A549 (cell line): ENCODE measurements at regions not wholly inside any gene's neighbourhood (a gene's known extent, or its start where the extent isn't known, plus 50 kb on each side); places are given as distances from the start of the nearest gene placed in this dataset.
"Not testable (repeated sequence)": the region's sequence is repeated elsewhere in the genome, so short reads cannot be mapped to it uniquely, and the experiment has no call there.

Source experiments
- ATAC-seq, 2 experiments: fragments of 200-7000 bp in 1 of 2; fragments of >200 bp in 1 of 2; cut with Nextera tagmentation in 1 of 2; cut with Tn5 transposase in 1 of 2; 3 replicates each; pipeline versions ENCODE4 v1.8.0 to v1.9.1; 2018 to 2020; ENCODE audit warnings: mild to moderate bottlenecking in 1 of 2, moderate library complexity in 1 of 2
- CTCF ChIA-PET: fragments of 300-600 bp; sonication (Branson Sonifier 250); formaldehyde crosslinking; extraction: SDS; loops from one replicate; lab custom pipeline; 2021; ENCODE audit warnings: antibody characterized with exemption, inconsistent platforms; lab: Yijun Ruan, JAX
- POLR2A ChIA-PET: fragments of 350-600 bp; formaldehyde crosslinking; extraction: SDS; loops from one replicate; lab custom pipeline; 2021; ENCODE audit warnings: antibody characterized with exemption, inconsistent platforms; lab: Yijun Ruan, JAX
- DNase-seq, 2 experiments: peaks; one replicate each; pipeline versions ENCODE4 v3.0.0 to v3.0.0-alpha.2; 2011 to 2016; ENCODE audit warnings: low read depth in 1 of 2, low spot score in 1 of 2
- FAIRE-seq: peaks from 2 replicates; lab custom pipeline; 2011; peaks lifted over from hg19 to GRCh38; lab: Jason Lieb, UNC
- H3K27ac ChIP-seq, 2 experiments: fragments of >200 bp; sonication (Bioruptor Twin); formaldehyde crosslinking; 3 replicates each; pipeline ENCODE4 v1.5.1; 2016 to 2017
- H3K4me1 ChIP-seq: fragments of >200 bp; sonication (Bioruptor Twin); formaldehyde crosslinking; 3 replicates; pipeline ENCODE4 v1.6.1; 2016
- H3K4me2 ChIP-seq: fragments of >200 bp; sonication (Bioruptor Twin); formaldehyde crosslinking; 3 replicates; pipeline ENCODE4 v1.6.1; 2016
- H3K4me3 ChIP-seq: fragments of >200 bp; sonication (Bioruptor Twin); formaldehyde crosslinking; 3 replicates; pipeline ENCODE4 v1.5.1; 2016
- H3K9me3 ChIP-seq: fragments of >200 bp; sonication (Bioruptor Twin); formaldehyde crosslinking; 3 replicates; pipeline ENCODE4 v1.6.1; 2016
- BHLHE40 ChIP-seq: IDR thresholded peaks from 2 replicates; pipeline ENCODE4 v1.6.1; 2012; ENCODE audit warnings: low read depth, low read length, inconsistent platforms
- CEBPB ChIP-seq, 2 experiments: fragments of >200 bp in 1 of 2; sonication (Bioruptor Twin) in 1 of 2; formaldehyde crosslinking in 1 of 2; IDR thresholded peaks; 2 replicates each; pipeline ENCODE4 v1.6.1; 2012 to 2016
- EHMT2 ChIP-seq: fragments of 200-600 bp; sonication (generic); IDR thresholded peaks from 2 replicates; pipeline ENCODE4 v1.6.1; 2016; ENCODE audit warnings: antibody characterized with exemption, low read depth, mild to moderate bottlenecking, moderate library complexity
- FOSB ChIP-seq: fragments of 250-450 bp; sonication (Bioruptor Pico); IDR thresholded peaks from 2 replicates; pipeline ENCODE4 v1.5.0; 2020; ENCODE audit warnings: mild to moderate bottlenecking, moderate library complexity
- FOSL2 ChIP-seq, 2 experiments: fragments of 450-650 bp in 1 of 2; fragments of >200 bp in 1 of 2; sonication (Bioruptor Twin) in 1 of 2; formaldehyde crosslinking; IDR thresholded peaks; 2 replicates each; pipeline versions ENCODE4 v1.5.0 to v1.6.1; 2016 to 2020; ENCODE audit warnings: mild to moderate bottlenecking in 1 of 2, moderate library complexity in 1 of 2
- FOXS1 ChIP-seq: fragments of 250-450 bp; sonication (Bioruptor Pico); IDR thresholded peaks from 2 replicates; pipeline ENCODE4 v1.5.0; 2020; ENCODE audit warnings: mild to moderate bottlenecking, moderate library complexity
- HOXA7 ChIP-seq: fragments of 250-450 bp; sonication (Bioruptor Pico); IDR thresholded peaks from 2 replicates; pipeline ENCODE4 v1.5.0; 2020; ENCODE audit warnings: mild to moderate bottlenecking, moderate library complexity
- HOXB5 ChIP-seq: fragments of 250-450 bp; sonication (Bioruptor Pico); IDR thresholded peaks from 2 replicates; pipeline ENCODE4 v1.5.0; 2020; ENCODE audit warnings: mild to moderate bottlenecking, moderate library complexity
- KDM1A ChIP-seq: fragments of 200-600 bp; sonication (generic); IDR thresholded peaks from 2 replicates; pipeline ENCODE4 v1.6.1; 2016; ENCODE audit warnings: low read depth, mild to moderate bottlenecking
- MYC ChIP-seq: IDR thresholded peaks from 2 replicates; pipeline ENCODE4 v1.6.1; 2012; ENCODE audit warnings: mild to moderate bottlenecking, inconsistent platforms, low read length, improper control_type of control experiment, borderline replicate concordance
- NPAS2 ChIP-seq: fragments of 250-450 bp; sonication (Bioruptor Pico); IDR thresholded peaks from 2 replicates; pipeline ENCODE4 v1.8.0; 2022; ENCODE audit warnings: mild to moderate bottlenecking, moderate library complexity, borderline replicate concordance
- NR3C1 ChIP-seq: fragments of >200 bp; sonication (Bioruptor Twin); formaldehyde crosslinking; IDR thresholded peaks from 3 replicates; pipeline ENCODE4 v1.6.1; 2017
- RAD21 ChIP-seq, 2 experiments: fragments of >200 bp in 1 of 2; sonication (Bioruptor Twin) in 1 of 2; formaldehyde crosslinking in 1 of 2; IDR thresholded peaks in 1 of 2; conservative IDR thresholded peaks in 1 of 2; 2 replicates in 1 of 2; 3 replicates in 1 of 2; pipeline ENCODE4 v1.6.1; 2012 to 2018; ENCODE audit warnings: inconsistent platforms in 1 of 2
- REST ChIP-seq: fragments of 200-600 bp; sonication (generic); IDR thresholded peaks from 2 replicates; pipeline ENCODE4 v1.6.1; 2016; ENCODE audit warnings: antibody characterized with exemption, mild to moderate bottlenecking, moderate library complexity
- SMC3 ChIP-seq: fragments of >200 bp; sonication (Bioruptor Twin); formaldehyde crosslinking; IDR thresholded peaks from 3 replicates; pipeline ENCODE4 v1.6.1; 2018; ENCODE audit warnings: inconsistent platforms
- TFCP2L1 ChIP-seq: fragments of 250-450 bp; sonication (Bioruptor Pico); IDR thresholded peaks from 2 replicates; pipeline ENCODE4 v1.5.0; 2021; ENCODE audit warnings: mild to moderate bottlenecking
- USF2 ChIP-seq: fragments of 450-650 bp; IDR thresholded peaks from 2 replicates; pipeline ENCODE4 v1.6.1; 2014; ENCODE audit warnings: antibody characterized with exemption
- WGBS: methylation state at CpG from one replicate; pipeline ENCODE4 v1.1.6; 2017; ENCODE audit errors: missing lambda C conversion rate; 5-methylcytosine and 5-hydroxymethylcytosine counted together
- TF ChIP-seq, protein P1 (sequence below): IDR thresholded peaks from 2 replicates; pipeline ENCODE4 v1.6.1; 2012

- TF ChIP-seq REST (no peak), EHMT2 (no peak), SMC3 (no peak)
- TF ChIP-seq, all 56 proteins: peak for 0
Observed at GRCh38 chr9:107824556-107824955, 335.0 kb upstream of the KLF4 start (continued).

GRCh38 chr9:107819772-107820565 is 330.4 kb upstream of the KLF4 start:
- FAIRE-seq (no peak), DNase-seq (no peak), ATAC-seq (no peak)
- 87% methylated on average over 14 of the region's 14 CpGs for WGBS
- Histone ChIP-seq H3K4me3 (no peak overlapping the region), H3K4me1 (no peaks in the 10 kb centered on the region), H3K9me3 (no peaks in the 10 kb centered on the region), H3K27ac (no peak overlapping the region), H3K4me2 (no peak overlapping the region)
- ChIA-PET CTCF (interaction anchor here (1.0 to 1.6 kb wide), 2 partner anchors 12 to 17 kb away, joined by 3 to 4 read pairs; no protein-coding TSS in a partner anchor), POLR2A (no interaction called here)
- TF ChIP-seq KDM1A, result no peak
- no peak for TF ChIP-seq NPAS2 (CRISPR knock-in tag)
- TF ChIP-seq, protein P1, sequence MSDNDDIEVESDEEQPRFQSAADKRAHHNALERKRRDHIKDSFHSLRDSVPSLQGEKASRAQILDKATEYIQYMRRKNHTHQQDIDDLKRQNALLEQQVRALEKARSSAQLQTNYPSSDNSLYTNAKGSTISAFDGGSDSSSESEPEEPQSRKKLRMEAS, result no peak
- no peak for TF ChIP-seq USF2
- TF ChIP-seq HOXA7 (CRISPR knock-in tag), result no peak
- no peak for TF ChIP-seq NR3C1
- TF ChIP-seq FOSL2 (IDR thresholded peaks at IDR 0.05), result no peak
- TF ChIP-seq FOSL2 (CRISPR knock-in tag; IDR thresholded peaks at IDR 0.05), result no peak
- no peak for TF ChIP-seq HOXB5 (CRISPR knock-in tag)
- no peak for TF ChIP-seq FOXS1 (CRISPR knock-in tag)
- no peak for TF ChIP-seq TFCP2L1 (CRISPR knock-in tag)
- no peak for TF ChIP-seq BHLHE40
- TF ChIP-seq MYC, result no peak
- TF ChIP-seq RAD21 (conservative IDR thresholded peaks at IDR 0.05 in 1 of 2, IDR thresholded peaks at IDR 0.05 in 1 of 2), result no peak
- no peak for TF ChIP-seq FOSB
- TF ChIP-seq CEBPB (IDR thresholded peaks at IDR 0.05), result no peak
- TF ChIP-seq EHMT2, result no peak

- WGBS, result 52% methylated on average over 6 of the region's 6 CpGs
- H3K4me3 ChIP-seq, H3K27ac ChIP-seq, CTCF ChIA-PET, POLR2A ChIA-PET, H3K9me3 ChIP-seq, H3K4me1 ChIP-seq, H3K4me2 ChIP-seq, FAIRE-seq, ATAC-seq, DNase-seq: not testable (repeated sequence)
Observed at GRCh38 chr9:107818503-107818829, 328.9 kb upstream of the KLF4 start.
